LNCaP clone FGC (cell line): ENCODE measurements at regions not wholly inside any gene's neighbourhood (a gene's known extent, or its start where the extent isn't known, plus 50 kb on each side); places are given as distances from the start of the nearest gene placed in this dataset.
A peak's percentile ranks its signal among the peaks of the same experiment; 100 is the strongest.
"Not testable (repeated sequence)": the region's sequence is repeated elsewhere in the genome, so short reads cannot be mapped to it uniquely, and the experiment has no call there.

Source experiments
- DNase-seq: peaks from one replicate; pipeline ENCODE4 v3.0.0-alpha.2; 2011; ENCODE audit warnings: low read depth
- H3K4me3 ChIP-seq: 2 replicates; pipeline ENCODE4 v1.5.1; 2011; ENCODE audit warnings: mild to moderate bottlenecking, low read depth, low read length, control low read depth
- CTCF ChIP-seq: IDR thresholded peaks from 2 replicates; pipeline ENCODE4 v1.5.1; 2012; ENCODE audit warnings: mild to moderate bottlenecking; ENCODE audit not compliant: control insufficient read depth, insufficient read depth; ENCODE audit errors: extremely low read depth

GRCh38 chr16:33913601-33914000 lies 454.2 kb downstream of the TP53TG3F start:
- not testable (repeated sequence) for H3K4me3 ChIP-seq, DNase-seq
- TF ChIP-seq CTCF = peak; percentile 45; the same call in 1 of the 2 replicates

GRCh38 chr16:33920761-33921545 lies 461.5 kb downstream of the TP53TG3F start:
- DNase-seq, H3K4me3 ChIP-seq: not testable (repeated sequence)
- TF ChIP-seq CTCF = peak; percentile 38

- H3K4me3 ChIP-seq, DNase-seq: not testable (repeated sequence)
Measured at GRCh38 chr16:33922914-33923313, 463.5 kb downstream of the TP53TG3F start.

- not testable (repeated sequence) for DNase-seq, H3K4me3 ChIP-seq
Measured at GRCh38 chr16:33928026-33928425, 468.6 kb downstream of the TP53TG3F start.

- not testable (repeated sequence) for H3K4me3 ChIP-seq, DNase-seq
Measured at GRCh38 chr16:33932191-33932590, 472.8 kb downstream of the TP53TG3F start.

- not testable (repeated sequence) for DNase-seq, H3K4me3 ChIP-seq
Measured at GRCh38 chr16:33933039-33933438, 473.6 kb downstream of the TP53TG3F start.

- not testable (repeated sequence) for H3K4me3 ChIP-seq, DNase-seq
Measured at GRCh38 chr16:33935766-33936165, 476.4 kb downstream of the TP53TG3F start.

- peak; percentile 12; the same call in 1 of the 2 replicates for TF ChIP-seq CTCF
- not testable (repeated sequence) for DNase-seq, H3K4me3 ChIP-seq
Measured at GRCh38 chr16:33938097-33938496, 478.7 kb downstream of the TP53TG3F start.

- not testable (repeated sequence) for DNase-seq, H3K4me3 ChIP-seq
- peak; percentile 24; the same call in 1 of the 2 replicates for TF ChIP-seq CTCF
Measured at GRCh38 chr16:33961536-33961935, 502.1 kb downstream of the TP53TG3F start.

GRCh38 chr16:33965534-33965933 lies 506.1 kb downstream of the TP53TG3F start:
- H3K4me3 ChIP-seq, DNase-seq: not testable (repeated sequence)

- DNase-seq, H3K4me3 ChIP-seq: not testable (repeated sequence)
Measured at GRCh38 chr16:33966855-33967254, 507.4 kb downstream of the TP53TG3F start.

GRCh38 chr16:33974557-33974956 lies 515.1 kb downstream of the TP53TG3F start:
- not testable (repeated sequence) for H3K4me3 ChIP-seq, DNase-seq

- not testable (repeated sequence) for DNase-seq, H3K4me3 ChIP-seq
Measured at GRCh38 chr16:33975744-33976143, 516.3 kb downstream of the TP53TG3F start.

- not testable (repeated sequence) for H3K4me3 ChIP-seq, DNase-seq
Measured at GRCh38 chr16:33976521-33976920, 517.1 kb downstream of the TP53TG3F start.

- not testable (repeated sequence) for DNase-seq, H3K4me3 ChIP-seq
Measured at GRCh38 chr16:33978784-33979183, 519.4 kb downstream of the TP53TG3F start.
